PC-3 (cell line): ENCODE measurements at regions not wholly inside any gene's neighbourhood (a gene's known extent, or its start where the extent isn't known, plus 50 kb on each side); places are given as distances from the start of the nearest gene placed in this dataset.

ENCODE experiments used
- EZH2 ChIP-seq: fragments of 300-600 bp; sonication (generic); IDR thresholded peaks from one replicate; pipeline ENCODE4 v1.6.1; 2017; ENCODE audit warnings: antibody characterized with exemption, mild to moderate bottlenecking, low read length; ENCODE audit not compliant: unreplicated experiment
- EZH2phosphoT487 ChIP-seq: fragments of 300-600 bp; sonication (generic); IDR thresholded peaks from 2 replicates; pipeline ENCODE4 v1.6.1; 2018; ENCODE audit warnings: mild to moderate bottlenecking, antibody characterized with exemption, low read length, borderline replicate concordance
- TF ChIP-seq, protein P1 (sequence below): fragments of 300-600 bp; sonication (generic); conservative IDR thresholded peaks from 2 replicates; pipeline ENCODE4 v1.5.1; 2017; ENCODE audit warnings: antibody characterized with exemption, low read depth, mild to moderate bottlenecking, low read length

DNA sequence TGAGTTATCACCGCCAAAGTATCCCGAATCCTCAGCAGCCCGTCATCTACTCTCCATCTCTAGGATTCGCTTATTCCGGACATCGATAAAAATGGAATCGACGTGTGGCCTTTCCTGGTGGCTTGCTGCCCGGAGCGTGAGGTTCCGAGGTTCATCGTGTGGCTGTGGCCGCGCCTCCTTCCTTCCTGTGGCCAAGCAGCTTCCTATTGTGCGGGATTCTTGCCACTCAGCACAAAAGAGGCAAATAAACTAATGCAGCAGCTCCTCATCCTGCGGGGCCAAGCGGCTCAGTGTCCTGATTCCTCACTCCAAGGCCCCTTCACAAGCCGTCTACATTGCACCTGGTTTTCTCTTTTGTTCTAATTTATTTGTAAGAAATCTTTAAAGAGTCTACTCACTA, 800.9 kb downstream of the CDH9 start:
- TF ChIP-seq, protein P1, sequence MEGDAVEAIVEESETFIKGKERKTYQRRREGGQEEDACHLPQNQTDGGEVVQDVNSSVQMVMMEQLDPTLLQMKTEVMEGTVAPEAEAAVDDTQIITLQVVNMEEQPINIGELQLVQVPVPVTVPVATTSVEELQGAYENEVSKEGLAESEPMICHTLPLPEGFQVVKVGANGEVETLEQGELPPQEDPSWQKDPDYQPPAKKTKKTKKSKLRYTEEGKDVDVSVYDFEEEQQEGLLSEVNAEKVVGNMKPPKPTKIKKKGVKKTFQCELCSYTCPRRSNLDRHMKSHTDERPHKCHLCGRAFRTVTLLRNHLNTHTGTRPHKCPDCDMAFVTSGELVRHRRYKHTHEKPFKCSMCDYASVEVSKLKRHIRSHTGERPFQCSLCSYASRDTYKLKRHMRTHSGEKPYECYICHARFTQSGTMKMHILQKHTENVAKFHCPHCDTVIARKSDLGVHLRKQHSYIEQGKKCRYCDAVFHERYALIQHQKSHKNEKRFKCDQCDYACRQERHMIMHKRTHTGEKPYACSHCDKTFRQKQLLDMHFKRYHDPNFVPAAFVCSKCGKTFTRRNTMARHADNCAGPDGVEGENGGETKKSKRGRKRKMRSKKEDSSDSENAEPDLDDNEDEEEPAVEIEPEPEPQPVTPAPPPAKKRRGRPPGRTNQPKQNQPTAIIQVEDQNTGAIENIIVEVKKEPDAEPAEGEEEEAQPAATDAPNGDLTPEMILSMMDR: no peak
- no peak for TF ChIP-seq EZH2
- no peak for TF ChIP-seq EZH2phosphoT487
